Gastroesophageal sphincter (tissue), 3 donors: ENCODE measurements at regions not wholly inside any gene's neighbourhood (a gene's known extent, or its start where the extent isn't known, plus 50 kb on each side); places are given as distances from the start of the nearest gene placed in this dataset.

Experiments used
- EP300 ChIP-seq: sonication (generic); formaldehyde crosslinking; IDR thresholded peaks from one replicate; pipeline ENCODE4 v1.6.1; 2017; ENCODE audit warnings: antibody characterized with exemption, mild to moderate bottlenecking
- POLR2A ChIP-seq, 2 donors: fragments of 450-650 bp; IDR thresholded peaks; one replicate each; pipeline ENCODE4 v1.6.1; 2017; ENCODE audit warnings: antibody characterized with exemption in 2 of 2, mild to moderate bottlenecking in 2 of 2, moderate library complexity in 1 of 2
- POLR2AphosphoS5 ChIP-seq: sonication (generic); formaldehyde crosslinking; IDR thresholded peaks from one replicate; pipeline ENCODE4 v1.6.1; 2017; ENCODE audit warnings: antibody characterized with exemption
- TF ChIP-seq, protein P1 (sequence below), 4 experiments: fragments of 200-600 bp in 2 of 4; fragments of 450-650 bp in 2 of 4; sonication (generic) in 1 of 4; IDR thresholded peaks; one replicate each; pipeline ENCODE4 v1.5.1; 2017 to 2019; ENCODE audit warnings: antibody characterized with exemption in 4 of 4, mild to moderate bottlenecking in 2 of 4, moderate library complexity in 2 of 4

- TF ChIP-seq, protein P1, sequence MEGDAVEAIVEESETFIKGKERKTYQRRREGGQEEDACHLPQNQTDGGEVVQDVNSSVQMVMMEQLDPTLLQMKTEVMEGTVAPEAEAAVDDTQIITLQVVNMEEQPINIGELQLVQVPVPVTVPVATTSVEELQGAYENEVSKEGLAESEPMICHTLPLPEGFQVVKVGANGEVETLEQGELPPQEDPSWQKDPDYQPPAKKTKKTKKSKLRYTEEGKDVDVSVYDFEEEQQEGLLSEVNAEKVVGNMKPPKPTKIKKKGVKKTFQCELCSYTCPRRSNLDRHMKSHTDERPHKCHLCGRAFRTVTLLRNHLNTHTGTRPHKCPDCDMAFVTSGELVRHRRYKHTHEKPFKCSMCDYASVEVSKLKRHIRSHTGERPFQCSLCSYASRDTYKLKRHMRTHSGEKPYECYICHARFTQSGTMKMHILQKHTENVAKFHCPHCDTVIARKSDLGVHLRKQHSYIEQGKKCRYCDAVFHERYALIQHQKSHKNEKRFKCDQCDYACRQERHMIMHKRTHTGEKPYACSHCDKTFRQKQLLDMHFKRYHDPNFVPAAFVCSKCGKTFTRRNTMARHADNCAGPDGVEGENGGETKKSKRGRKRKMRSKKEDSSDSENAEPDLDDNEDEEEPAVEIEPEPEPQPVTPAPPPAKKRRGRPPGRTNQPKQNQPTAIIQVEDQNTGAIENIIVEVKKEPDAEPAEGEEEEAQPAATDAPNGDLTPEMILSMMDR (IDR thresholded peaks at IDR 0.05), result peak in 1 of 4 experiments; percentile 13
- no peak for TF ChIP-seq POLR2A (IDR thresholded peaks at IDR 0.05)
- no peak for TF ChIP-seq POLR2AphosphoS5
- no peak for TF ChIP-seq EP300
Observed at GRCh38 chr2:216989340-216990129, 129.7 kb upstream of the TNP1 start.
